ENCODE measurements at regions not wholly inside any gene's neighbourhood (a gene's known extent, or its start where the extent isn't known, plus 50 kb on each side); places are given as distances from the start of the nearest gene placed in this dataset.

- Histone ChIP-seq H3K27me3 (no peaks in the 10 kb centered on the region), H3K9me3 (ENCODE audit: low read depth) (no peaks in the 10 kb centered on the region), H3K27ac (no peak overlapping the region), H3K36me3 (no peaks in the 10 kb centered on the region), H3K4me3 (no peak overlapping the region), H3K4me1 (ENCODE audit: low read depth) (no peaks in the 10 kb centered on the region)
- no peak for TF ChIP-seq CTCF (IDR thresholded peaks at IDR 0.05; ENCODE audit: low read depth, low read length)
- DNase-seq (ENCODE audit: low read depth in 1 of 2, low spot score in 1 of 2): no peak
Measured at GRCh38 chr13:73542446-73542845, 483.6 kb downstream of the KLF5 start.

DNA sequence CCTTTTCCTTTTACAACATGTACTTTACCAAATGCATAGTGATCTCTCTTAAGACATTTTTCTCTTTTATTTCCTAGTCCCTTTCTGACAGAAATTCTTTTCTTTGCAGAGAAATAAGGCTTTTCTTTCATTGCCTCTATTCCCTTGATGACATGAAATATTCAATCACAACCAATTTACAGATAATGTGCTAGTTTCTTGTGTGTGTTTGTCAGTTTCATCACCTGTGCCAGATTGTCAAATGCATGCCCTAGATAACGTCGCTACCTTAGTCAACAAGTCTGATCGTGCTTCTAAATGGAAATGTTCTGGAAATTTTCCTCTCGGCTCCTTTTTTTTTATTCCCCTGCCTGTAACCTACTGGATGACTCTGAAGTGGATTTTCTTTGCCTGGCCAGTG lies 478.1 kb downstream of the KLF5 start:
- no peak for DNase-seq (ENCODE audit: low read depth in 1 of 2, low spot score in 1 of 2)
- Histone ChIP-seq H3K27ac (no peak overlapping the region), H3K27me3 (no peaks in the 10 kb centered on the region), H3K36me3 (no peaks in the 10 kb centered on the region), H3K9me3 (ENCODE audit: low read depth) (no peaks in the 10 kb centered on the region), H3K4me3 (no peak overlapping the region), H3K4me1 (ENCODE audit: low read depth) (no peaks in the 10 kb centered on the region)
- no peak for TF ChIP-seq CTCF (IDR thresholded peaks at IDR 0.05; ENCODE audit: low read depth, low read length)

DNA sequence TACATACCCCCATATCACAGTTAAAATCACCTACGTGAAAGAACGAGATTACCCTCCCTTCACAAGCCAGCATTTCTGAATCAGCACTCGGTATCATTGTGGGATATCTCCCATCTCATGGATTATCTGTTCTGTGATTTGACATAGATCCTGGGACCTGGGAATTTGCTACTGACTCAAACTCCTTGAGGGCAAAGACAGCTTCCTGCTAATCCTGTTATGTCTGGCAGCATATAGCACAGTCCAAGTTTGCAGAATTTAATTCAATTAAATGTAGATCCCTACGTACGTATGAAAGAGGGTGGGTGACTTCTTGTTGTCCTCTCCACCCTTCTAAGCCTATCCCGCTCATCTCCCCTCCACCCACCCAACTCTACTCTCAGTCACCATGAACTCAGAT lies 476.5 kb downstream of the KLF5 start:
- TF ChIP-seq CTCF (IDR thresholded peaks at IDR 0.05; ENCODE audit: low read depth, low read length): no peak
- no peaks in the 10 kb centered on the region for H3K9me3 ChIP-seq (ENCODE audit: low read depth)
- DNase-seq (ENCODE audit: low read depth in 1 of 2, low spot score in 1 of 2): no peak

DNA sequence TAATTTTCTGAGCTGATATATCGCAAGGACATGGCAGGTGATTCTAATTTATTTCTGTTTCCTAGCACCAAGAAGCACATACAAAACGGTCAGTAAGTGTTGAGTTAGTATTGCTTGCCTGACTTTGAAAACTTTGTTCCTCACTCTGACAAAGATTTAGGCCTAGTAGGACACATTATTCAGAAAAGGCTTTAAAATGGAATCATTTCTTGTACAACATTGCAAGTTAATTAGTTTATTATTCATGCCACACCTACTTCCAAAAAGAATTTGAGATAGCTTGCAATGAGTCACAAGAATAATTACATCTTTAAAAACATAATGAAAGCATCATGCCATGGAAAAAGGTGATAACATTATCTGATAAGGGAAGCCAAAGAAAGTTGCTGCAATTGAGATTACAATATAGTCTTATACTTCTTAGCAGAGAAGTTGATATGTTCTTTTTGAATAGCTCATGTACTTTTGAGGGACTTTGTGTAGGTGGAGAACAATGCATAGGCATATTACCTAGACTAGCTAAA lies 474.2 kb downstream of the KLF5 start:
- no peak for TF ChIP-seq CTCF (IDR thresholded peaks at IDR 0.05; ENCODE audit: low read depth, low read length)
- H3K36me3 ChIP-seq: no peaks in the 10 kb centered on the region
- H3K27me3 ChIP-seq: no peaks in the 10 kb centered on the region
- no peak overlapping the region for H3K27ac ChIP-seq
- no peak overlapping the region for H3K4me3 ChIP-seq
- no peak for DNase-seq (ENCODE audit: low read depth in 1 of 2, low spot score in 1 of 2)
- no peaks in the 10 kb centered on the region for H3K9me3 ChIP-seq (ENCODE audit: low read depth)
- H3K4me1 ChIP-seq (ENCODE audit: low read depth): no peaks in the 10 kb centered on the region

More for the DNA sequence above, 476.5 kb downstream of the KLF5 start:
- no peak overlapping the region for H3K4me3 ChIP-seq
- no peak overlapping the region for H3K27ac ChIP-seq
- H3K4me1 ChIP-seq (ENCODE audit: low read depth): no peaks in the 10 kb centered on the region
- H3K27me3 ChIP-seq: no peaks in the 10 kb centered on the region
- H3K36me3 ChIP-seq: no peaks in the 10 kb centered on the region

- Histone ChIP-seq H3K4me3 (no peak overlapping the region), H3K4me1 (ENCODE audit: low read depth) (no peaks in the 10 kb centered on the region), H3K27ac (no peak overlapping the region), H3K9me3 (ENCODE audit: low read depth) (no peaks in the 10 kb centered on the region), H3K36me3 (no peaks in the 10 kb centered on the region), H3K27me3 (no peaks in the 10 kb centered on the region)
- no peak for TF ChIP-seq CTCF (IDR thresholded peaks at IDR 0.05; ENCODE audit: low read depth, low read length)
- DNase-seq (ENCODE audit: low read depth in 1 of 2, low spot score in 1 of 2): no peak
Measured at GRCh38 chr13:73532582-73532981, 473.8 kb downstream of the KLF5 start.

GRCh38 chr13:73531014-73531413 lies 472.2 kb downstream of the KLF5 start:
- Histone ChIP-seq H3K4me3 (no peak overlapping the region), H3K36me3 (no peaks in the 10 kb centered on the region), H3K27ac (no peak overlapping the region), H3K4me1 (ENCODE audit: low read depth) (no peaks in the 10 kb centered on the region), H3K27me3 (no peaks in the 10 kb centered on the region), H3K9me3 (ENCODE audit: low read depth) (no peaks in the 10 kb centered on the region)
- DNase-seq (ENCODE audit: low read depth in 1 of 2, low spot score in 1 of 2): no peak
- TF ChIP-seq CTCF (IDR thresholded peaks at IDR 0.05; ENCODE audit: low read depth, low read length): no peak

All from cardiac muscle cell (in vitro differentiated cells and primary cell).